ENCODE measurements at regions not wholly inside any gene's neighbourhood (a gene's known extent, or its start where the extent isn't known, plus 50 kb on each side); places are given as distances from the start of the nearest gene placed in this dataset.

DNA sequence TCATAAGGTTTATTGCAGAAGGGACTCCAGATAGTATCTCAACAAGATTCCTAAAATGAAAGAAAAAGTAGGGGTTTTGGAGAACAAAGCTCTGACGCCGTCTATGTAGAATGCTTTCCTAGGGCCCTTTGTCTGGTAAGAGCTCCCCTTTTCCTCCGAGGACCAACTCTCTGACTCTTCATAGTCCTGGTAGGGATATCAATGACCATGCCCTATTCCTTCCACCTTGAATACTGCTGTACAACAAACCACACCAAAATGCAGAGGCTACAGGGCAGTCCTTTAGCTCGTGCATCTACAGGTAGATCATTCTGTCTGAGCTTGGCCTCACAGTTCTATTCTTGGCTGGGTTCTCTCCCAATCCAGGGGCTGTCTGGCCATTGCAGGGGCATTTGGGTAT, 190.3 kb downstream of the WDR11 start:
- no peak overlapping the region for H3K27ac Mint-ChIP-seq
- no peak overlapping the region for H3K4me2 ChIP-seq
- H3K4me1 Mint-ChIP-seq, result peaks cover 1% of the 10 kb centered on the region; the same call in 2 of the 3 replicates
- no peaks in the 10 kb centered on the region for H4K20me1 ChIP-seq (replicated peaks; ENCODE audit: insufficient read depth)
- no peaks in the 10 kb centered on the region for H3K9me3 Mint-ChIP-seq
- TF ChIP-seq, protein P1, sequence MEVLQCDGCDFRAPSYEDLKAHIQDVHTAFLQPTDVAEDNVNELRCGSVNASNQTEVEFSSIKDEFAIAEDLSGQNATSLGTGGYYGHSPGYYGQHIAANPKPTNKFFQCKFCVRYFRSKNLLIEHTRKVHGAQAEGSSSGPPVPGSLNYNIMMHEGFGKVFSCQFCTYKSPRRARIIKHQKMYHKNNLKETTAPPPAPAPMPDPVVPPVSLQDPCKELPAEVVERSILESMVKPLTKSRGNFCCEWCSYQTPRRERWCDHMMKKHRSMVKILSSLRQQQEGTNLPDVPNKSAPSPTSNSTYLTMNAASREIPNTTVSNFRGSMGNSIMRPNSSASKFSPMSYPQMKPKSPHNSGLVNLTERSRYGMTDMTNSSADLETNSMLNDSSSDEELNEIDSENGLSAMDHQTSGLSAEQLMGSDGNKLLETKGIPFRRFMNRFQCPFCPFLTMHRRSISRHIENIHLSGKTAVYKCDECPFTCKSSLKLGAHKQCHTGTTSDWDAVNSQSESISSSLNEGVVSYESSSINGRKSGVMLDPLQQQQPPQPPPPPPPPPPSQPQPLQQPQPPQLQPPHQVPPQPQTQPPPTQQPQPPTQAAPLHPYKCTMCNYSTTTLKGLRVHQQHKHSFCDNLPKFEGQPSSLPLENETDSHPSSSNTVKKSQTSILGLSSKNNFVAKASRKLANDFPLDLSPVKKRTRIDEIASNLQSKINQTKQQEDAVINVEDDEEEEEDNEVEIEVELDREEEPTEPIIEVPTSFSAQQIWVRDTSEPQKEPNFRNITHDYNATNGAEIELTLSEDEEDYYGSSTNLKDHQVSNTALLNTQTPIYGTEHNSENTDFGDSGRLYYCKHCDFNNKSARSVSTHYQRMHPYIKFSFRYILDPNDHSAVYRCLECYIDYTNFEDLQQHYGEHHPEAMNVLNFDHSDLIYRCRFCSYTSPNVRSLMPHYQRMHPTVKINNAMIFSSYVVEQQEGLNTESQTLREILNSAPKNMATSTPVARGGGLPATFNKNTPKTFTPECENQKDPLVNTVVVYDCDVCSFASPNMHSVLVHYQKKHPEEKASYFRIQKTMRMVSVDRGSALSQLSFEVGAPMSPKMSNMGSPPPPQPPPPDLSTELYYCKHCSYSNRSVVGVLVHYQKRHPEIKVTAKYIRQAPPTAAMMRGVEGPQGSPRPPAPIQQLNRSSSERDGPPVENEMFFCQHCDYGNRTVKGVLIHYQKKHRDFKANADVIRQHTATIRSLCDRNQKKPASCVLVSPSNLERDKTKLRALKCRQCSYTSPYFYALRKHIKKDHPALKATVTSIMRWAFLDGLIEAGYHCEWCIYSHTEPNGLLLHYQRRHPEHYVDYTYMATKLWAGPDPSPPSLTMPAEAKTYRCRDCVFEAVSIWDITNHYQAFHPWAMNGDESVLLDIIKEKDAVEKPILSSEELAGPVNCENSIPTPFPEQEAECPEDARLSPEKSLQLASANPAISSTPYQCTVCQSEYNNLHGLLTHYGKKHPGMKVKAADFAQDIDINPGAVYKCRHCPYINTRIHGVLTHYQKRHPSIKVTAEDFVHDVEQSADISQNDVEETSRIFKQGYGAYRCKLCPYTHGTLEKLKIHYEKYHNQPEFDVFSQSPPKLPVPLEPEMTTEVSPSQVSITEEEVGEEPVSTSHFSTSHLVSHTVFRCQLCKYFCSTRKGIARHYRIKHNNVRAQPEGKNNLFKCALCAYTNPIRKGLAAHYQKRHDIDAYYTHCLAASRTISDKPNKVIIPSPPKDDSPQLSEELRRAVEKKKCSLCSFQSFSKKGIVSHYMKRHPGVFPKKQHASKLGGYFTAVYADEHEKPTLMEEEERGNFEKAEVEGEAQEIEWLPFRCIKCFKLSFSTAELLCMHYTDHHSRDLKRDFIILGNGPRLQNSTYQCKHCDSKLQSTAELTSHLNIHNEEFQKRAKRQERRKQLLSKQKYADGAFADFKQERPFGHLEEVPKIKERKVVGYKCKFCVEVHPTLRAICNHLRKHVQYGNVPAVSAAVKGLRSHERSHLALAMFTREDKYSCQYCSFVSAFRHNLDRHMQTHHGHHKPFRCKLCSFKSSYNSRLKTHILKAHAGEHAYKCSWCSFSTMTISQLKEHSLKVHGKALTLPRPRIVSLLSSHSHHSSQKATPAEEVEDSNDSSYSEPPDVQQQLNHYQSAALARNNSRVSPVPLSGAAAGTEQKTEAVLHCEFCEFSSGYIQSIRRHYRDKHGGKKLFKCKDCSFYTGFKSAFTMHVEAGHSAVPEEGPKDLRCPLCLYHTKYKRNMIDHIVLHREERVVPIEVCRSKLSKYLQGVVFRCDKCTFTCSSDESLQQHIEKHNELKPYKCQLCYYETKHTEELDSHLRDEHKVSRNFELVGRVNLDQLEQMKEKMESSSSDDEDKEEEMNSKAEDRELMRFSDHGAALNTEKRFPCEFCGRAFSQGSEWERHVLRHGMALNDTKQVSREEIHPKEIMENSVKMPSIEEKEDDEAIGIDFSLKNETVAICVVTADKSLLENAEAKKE (CRISPR knock-in tag; IDR thresholded peaks at IDR 0.05), result no peak
- TF ChIP-seq, protein P2, sequence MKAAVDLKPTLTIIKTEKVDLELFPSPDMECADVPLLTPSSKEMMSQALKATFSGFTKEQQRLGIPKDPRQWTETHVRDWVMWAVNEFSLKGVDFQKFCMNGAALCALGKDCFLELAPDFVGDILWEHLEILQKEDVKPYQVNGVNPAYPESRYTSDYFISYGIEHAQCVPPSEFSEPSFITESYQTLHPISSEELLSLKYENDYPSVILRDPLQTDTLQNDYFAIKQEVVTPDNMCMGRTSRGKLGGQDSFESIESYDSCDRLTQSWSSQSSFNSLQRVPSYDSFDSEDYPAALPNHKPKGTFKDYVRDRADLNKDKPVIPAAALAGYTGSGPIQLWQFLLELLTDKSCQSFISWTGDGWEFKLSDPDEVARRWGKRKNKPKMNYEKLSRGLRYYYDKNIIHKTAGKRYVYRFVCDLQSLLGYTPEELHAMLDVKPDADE (IDR thresholded peaks at IDR 0.05), result no peak
- no peak overlapping the region for H3K4me3 Mint-ChIP-seq
- H2AFZ ChIP-seq, result no peak overlapping the region
- H3K4me1 ChIP-seq (ENCODE audit: insufficient read depth), result 0 out of 2 replicates have a peak, but pooled peaks cover under 1% of the 10 kb centered on the region
- H3K27me3 ChIP-seq (ENCODE audit: insufficient read depth), result no peaks in the 10 kb centered on the region
- no peak overlapping the region for H3K27ac ChIP-seq (ENCODE audit: low read depth)
- H3K79me2 ChIP-seq (replicated peaks; ENCODE audit: insufficient read depth), result no peaks in the 10 kb centered on the region
- H3K36me3 Mint-ChIP-seq (ENCODE audit: low read depth), result no peaks in the 10 kb centered on the region; the same call in 2 of the 3 replicates
- DNase-seq (ENCODE audit: low spot score), result no peak
- peaks cover 12% of the 10 kb centered on the region for H3K9me2 ChIP-seq (ENCODE audit: insufficient read depth)
- no peaks in the 10 kb centered on the region for H3K36me3 ChIP-seq (ENCODE audit: insufficient read depth)
- no peaks in the 10 kb centered on the region for H3F3A ChIP-seq (replicated peaks; ENCODE audit: low read depth)
- peaks cover 4% of the 10 kb centered on the region for H3K27me3 Mint-ChIP-seq (ENCODE audit: insufficient read depth, low read depth, poor library complexity)
- no peak for ATAC-seq
- H3K4me3 ChIP-seq, result no peak overlapping the region

DNA sequence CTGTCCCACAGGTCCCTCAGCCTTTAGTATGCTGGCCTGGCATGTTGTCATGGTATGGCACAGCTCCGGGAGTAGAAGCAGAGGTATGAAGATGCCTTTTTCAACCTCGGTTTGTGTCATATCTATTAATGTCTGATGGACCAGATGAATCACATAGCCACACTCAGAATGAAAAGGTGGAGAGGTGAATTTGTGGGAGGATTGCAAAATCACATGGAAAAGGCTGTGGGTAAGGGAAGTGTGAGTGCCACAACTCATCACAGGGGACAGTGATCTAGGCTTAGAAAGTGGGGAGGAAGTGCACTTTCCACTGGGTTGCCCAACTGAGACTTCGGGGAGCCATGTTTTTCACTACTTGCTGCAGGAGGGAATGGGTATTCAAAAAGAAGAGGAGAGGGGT, 190.7 kb downstream of the WDR11 start:
- Histone ChIP-seq H3K4me2 (no peak overlapping the region), H3K79me2 (replicated peaks; ENCODE audit: insufficient read depth) (no peaks in the 10 kb centered on the region), H2AFZ (no peak overlapping the region), H3K4me1 (ENCODE audit: insufficient read depth) (no peaks in the 10 kb centered on the region), H4K20me1 (replicated peaks; ENCODE audit: insufficient read depth) (no peaks in the 10 kb centered on the region), H3K36me3 (ENCODE audit: insufficient read depth) (no peaks in the 10 kb centered on the region), H3K27ac (ENCODE audit: low read depth) (no peak overlapping the region), H3K4me3 (no peak overlapping the region), H3F3A (replicated peaks; ENCODE audit: low read depth) (no peaks in the 10 kb centered on the region), H3K9me2 (ENCODE audit: insufficient read depth) (peaks cover 12% of the 10 kb centered on the region), H3K27me3 (ENCODE audit: insufficient read depth) (no peaks in the 10 kb centered on the region)
- ATAC-seq (no peak), DNase-seq (ENCODE audit: low spot score) (no peak)
- H3K36me3 Mint-ChIP-seq (ENCODE audit: low read depth), result no peaks in the 10 kb centered on the region; the same call in 2 of the 3 replicates
- no peaks in the 10 kb centered on the region for H3K9me3 Mint-ChIP-seq
- no peak overlapping the region for H3K27ac Mint-ChIP-seq
- H3K27me3 Mint-ChIP-seq (ENCODE audit: insufficient read depth, low read depth, poor library complexity), result peaks cover 2% of the 10 kb centered on the region
- no peaks in the 10 kb centered on the region for H3K4me1 Mint-ChIP-seq
- no peak overlapping the region for H3K4me3 Mint-ChIP-seq
- TF ChIP-seq, protein P3, sequence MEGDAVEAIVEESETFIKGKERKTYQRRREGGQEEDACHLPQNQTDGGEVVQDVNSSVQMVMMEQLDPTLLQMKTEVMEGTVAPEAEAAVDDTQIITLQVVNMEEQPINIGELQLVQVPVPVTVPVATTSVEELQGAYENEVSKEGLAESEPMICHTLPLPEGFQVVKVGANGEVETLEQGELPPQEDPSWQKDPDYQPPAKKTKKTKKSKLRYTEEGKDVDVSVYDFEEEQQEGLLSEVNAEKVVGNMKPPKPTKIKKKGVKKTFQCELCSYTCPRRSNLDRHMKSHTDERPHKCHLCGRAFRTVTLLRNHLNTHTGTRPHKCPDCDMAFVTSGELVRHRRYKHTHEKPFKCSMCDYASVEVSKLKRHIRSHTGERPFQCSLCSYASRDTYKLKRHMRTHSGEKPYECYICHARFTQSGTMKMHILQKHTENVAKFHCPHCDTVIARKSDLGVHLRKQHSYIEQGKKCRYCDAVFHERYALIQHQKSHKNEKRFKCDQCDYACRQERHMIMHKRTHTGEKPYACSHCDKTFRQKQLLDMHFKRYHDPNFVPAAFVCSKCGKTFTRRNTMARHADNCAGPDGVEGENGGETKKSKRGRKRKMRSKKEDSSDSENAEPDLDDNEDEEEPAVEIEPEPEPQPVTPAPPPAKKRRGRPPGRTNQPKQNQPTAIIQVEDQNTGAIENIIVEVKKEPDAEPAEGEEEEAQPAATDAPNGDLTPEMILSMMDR (conservative IDR thresholded peaks at IDR 0.05; ENCODE audit: low read depth in 2 of 2), result no peak
- no peak for TF ChIP-seq STAT1 (IDR thresholded peaks at IDR 0.05; ENCODE audit: unreplicated experiment)
- TF ChIP-seq, protein P4, sequence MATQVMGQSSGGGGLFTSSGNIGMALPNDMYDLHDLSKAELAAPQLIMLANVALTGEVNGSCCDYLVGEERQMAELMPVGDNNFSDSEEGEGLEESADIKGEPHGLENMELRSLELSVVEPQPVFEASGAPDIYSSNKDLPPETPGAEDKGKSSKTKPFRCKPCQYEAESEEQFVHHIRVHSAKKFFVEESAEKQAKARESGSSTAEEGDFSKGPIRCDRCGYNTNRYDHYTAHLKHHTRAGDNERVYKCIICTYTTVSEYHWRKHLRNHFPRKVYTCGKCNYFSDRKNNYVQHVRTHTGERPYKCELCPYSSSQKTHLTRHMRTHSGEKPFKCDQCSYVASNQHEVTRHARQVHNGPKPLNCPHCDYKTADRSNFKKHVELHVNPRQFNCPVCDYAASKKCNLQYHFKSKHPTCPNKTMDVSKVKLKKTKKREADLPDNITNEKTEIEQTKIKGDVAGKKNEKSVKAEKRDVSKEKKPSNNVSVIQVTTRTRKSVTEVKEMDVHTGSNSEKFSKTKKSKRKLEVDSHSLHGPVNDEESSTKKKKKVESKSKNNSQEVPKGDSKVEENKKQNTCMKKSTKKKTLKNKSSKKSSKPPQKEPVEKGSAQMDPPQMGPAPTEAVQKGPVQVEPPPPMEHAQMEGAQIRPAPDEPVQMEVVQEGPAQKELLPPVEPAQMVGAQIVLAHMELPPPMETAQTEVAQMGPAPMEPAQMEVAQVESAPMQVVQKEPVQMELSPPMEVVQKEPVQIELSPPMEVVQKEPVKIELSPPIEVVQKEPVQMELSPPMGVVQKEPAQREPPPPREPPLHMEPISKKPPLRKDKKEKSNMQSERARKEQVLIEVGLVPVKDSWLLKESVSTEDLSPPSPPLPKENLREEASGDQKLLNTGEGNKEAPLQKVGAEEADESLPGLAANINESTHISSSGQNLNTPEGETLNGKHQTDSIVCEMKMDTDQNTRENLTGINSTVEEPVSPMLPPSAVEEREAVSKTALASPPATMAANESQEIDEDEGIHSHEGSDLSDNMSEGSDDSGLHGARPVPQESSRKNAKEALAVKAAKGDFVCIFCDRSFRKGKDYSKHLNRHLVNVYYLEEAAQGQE (IDR thresholded peaks at IDR 0.05; ENCODE audit: unreplicated experiment), result no peak
- TF ChIP-seq CREB1 (CRISPR knock-in tag; IDR thresholded peaks at IDR 0.05; ENCODE audit: low read depth), result no peak
- no peak for TF ChIP-seq POLR2AphosphoS5 (IDR thresholded peaks at IDR 0.05; ENCODE audit: low read depth)
- no peak for TF ChIP-seq ZNF114 (CRISPR knock-in tag; IDR thresholded peaks at IDR 0.05)
- TF ChIP-seq NANOG (IDR thresholded peaks at IDR 0.05; ENCODE audit: borderline replicate concordance), result no peak
- no peak for TF ChIP-seq ZNF331 (CRISPR knock-in tag; IDR thresholded peaks at IDR 0.05; ENCODE audit: low read depth)

All from GM23338 (cell line).